ENCODE measurements at regions not wholly inside any gene's neighbourhood (a gene's known extent, or its start where the extent isn't known, plus 50 kb on each side); places are given as distances from the start of the nearest gene placed in this dataset.

DNA sequence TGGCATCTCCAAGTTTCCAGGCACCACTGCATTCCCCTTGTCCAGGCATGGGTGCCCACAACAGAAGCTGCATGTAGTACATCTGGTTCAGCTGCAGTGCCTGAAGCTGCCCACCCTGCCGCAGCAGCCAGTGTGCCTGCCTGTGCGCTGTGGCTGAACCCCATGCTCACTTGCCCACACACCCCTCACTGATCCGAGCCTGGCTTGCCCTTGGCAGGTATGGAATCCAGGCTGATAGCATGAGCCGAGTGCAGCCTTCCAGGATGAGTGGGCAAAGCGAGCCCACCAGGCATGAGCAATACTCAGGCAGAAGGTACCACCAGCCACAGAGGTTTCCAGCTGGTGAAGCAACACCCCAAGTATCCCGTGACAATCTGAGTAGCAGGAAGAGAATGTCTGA is 280.3 kb upstream of the KLF12 start:
- Mint-ChIP-seq H3K4me1 (ENCODE audit: low read depth) (no peaks in the 10 kb centered on the region), H3K36me3 (ENCODE audit: low read depth) (no peaks in the 10 kb centered on the region), H3K27ac (no peak overlapping the region), H3K9me3 (no peaks in the 10 kb centered on the region), H3K4me3 (no peak overlapping the region), H3K27me3 (ENCODE audit: low read depth) (no peaks in the 10 kb centered on the region)
- DNase-seq (ENCODE audit: low spot score): no peak

DNA sequence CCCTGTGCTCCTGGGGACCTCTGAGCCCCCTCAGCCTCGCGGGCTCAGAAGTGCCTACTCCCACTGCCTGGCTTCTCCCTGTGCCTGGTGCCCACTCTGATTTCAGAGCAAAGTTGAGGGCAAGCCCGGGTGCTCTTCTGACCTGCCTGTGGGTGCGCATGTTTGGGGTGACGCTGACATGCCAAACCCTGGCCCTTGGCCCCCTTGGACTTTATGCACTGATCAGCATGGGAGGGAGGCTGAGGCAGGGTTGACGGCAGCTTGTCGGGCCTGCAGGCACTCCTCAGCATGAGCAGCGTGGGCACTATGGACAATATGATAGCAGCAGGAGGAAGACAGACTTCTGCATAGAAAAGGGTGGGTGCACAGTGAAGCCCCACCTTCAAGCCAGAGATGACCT is 279.3 kb upstream of the KLF12 start:
- Mint-ChIP-seq H3K27me3 (ENCODE audit: low read depth) (no peaks in the 10 kb centered on the region), H3K9me3 (no peaks in the 10 kb centered on the region), H3K36me3 (ENCODE audit: low read depth) (no peaks in the 10 kb centered on the region), H3K4me3 (no peak overlapping the region), H3K27ac (no peak overlapping the region), H3K4me1 (ENCODE audit: low read depth) (no peaks in the 10 kb centered on the region)
- no peak for DNase-seq (ENCODE audit: low spot score)

- H3K27ac Mint-ChIP-seq: no peak overlapping the region
- no peaks in the 10 kb centered on the region for H3K36me3 Mint-ChIP-seq (ENCODE audit: low read depth)
- H3K27me3 Mint-ChIP-seq (ENCODE audit: low read depth): no peaks in the 10 kb centered on the region
- no peak overlapping the region for H3K4me3 Mint-ChIP-seq
- no peak for DNase-seq (ENCODE audit: low spot score)
- H3K9me3 Mint-ChIP-seq: no peaks in the 10 kb centered on the region
- H3K4me1 Mint-ChIP-seq (ENCODE audit: low read depth): no peaks in the 10 kb centered on the region
Observed at GRCh38 chr13:74409551-74409950, 275.3 kb upstream of the KLF12 start.

- no peaks in the 10 kb centered on the region for H3K36me3 Mint-ChIP-seq (ENCODE audit: low read depth)
- H3K27me3 Mint-ChIP-seq (ENCODE audit: low read depth): no peaks in the 10 kb centered on the region
- no peak overlapping the region for H3K4me3 Mint-ChIP-seq
- no peak overlapping the region for H3K27ac Mint-ChIP-seq
- no peak for DNase-seq (ENCODE audit: low spot score)
- H3K9me3 Mint-ChIP-seq: no peaks in the 10 kb centered on the region
- H3K4me1 Mint-ChIP-seq (ENCODE audit: low read depth): no peaks in the 10 kb centered on the region
Observed at GRCh38 chr13:74406420-74406819, 272.2 kb upstream of the KLF12 start.

DNA sequence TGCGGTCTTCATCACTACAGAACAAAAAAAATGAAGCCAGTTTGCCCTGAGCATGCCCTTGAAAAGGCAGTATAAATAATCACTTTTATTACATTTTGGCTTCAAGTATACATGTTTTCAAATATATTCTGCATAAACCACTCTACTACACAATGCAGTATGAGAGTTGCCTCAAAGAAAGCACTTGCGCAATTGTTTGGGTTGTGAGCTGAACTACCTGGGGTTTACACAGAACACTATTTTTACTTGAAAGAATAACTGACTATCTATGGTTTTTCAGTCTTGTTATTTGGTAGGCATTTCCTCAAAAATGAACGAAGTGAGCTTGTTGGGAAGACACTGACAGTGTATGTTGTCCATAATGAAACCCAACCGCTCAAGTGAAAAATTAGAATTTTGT is 264.4 kb upstream of the KLF12 start:
- no peak overlapping the region for H3K4me3 Mint-ChIP-seq
- H3K4me1 Mint-ChIP-seq (ENCODE audit: low read depth): no peaks in the 10 kb centered on the region
- H3K9me3 Mint-ChIP-seq: no peaks in the 10 kb centered on the region
- H3K27ac Mint-ChIP-seq: no peak overlapping the region
- DNase-seq (ENCODE audit: low spot score): no peak
- no peaks in the 10 kb centered on the region for H3K27me3 Mint-ChIP-seq (ENCODE audit: low read depth)
- no peaks in the 10 kb centered on the region for H3K36me3 Mint-ChIP-seq (ENCODE audit: low read depth)

DNA sequence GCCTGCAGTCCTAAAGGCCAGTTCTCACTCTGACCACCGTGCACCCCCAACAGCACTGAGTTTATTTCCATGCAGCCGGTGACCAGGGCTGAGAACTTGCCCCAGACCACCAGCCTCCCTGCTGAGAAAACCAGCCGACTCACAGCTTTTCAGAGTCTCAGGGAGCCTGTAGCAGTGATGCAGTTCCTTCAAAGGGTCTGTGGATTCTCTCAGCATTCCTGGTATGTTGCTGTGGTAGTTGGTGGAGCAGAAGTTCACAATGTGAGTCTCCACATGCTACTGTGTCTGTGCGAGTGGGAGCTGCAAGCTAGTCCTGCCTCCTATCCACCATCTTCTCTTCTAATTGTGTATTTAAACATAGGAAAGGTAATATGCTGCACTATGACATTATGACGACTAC is 254.9 kb upstream of the KLF12 start:
- H3K4me3 Mint-ChIP-seq: no peak overlapping the region
- no peaks in the 10 kb centered on the region for H3K4me1 Mint-ChIP-seq (ENCODE audit: low read depth)
- no peaks in the 10 kb centered on the region for H3K9me3 Mint-ChIP-seq
- no peaks in the 10 kb centered on the region for H3K27me3 Mint-ChIP-seq (ENCODE audit: low read depth)
- DNase-seq (ENCODE audit: low spot score): no peak
- H3K27ac Mint-ChIP-seq: no peak overlapping the region
- H3K36me3 Mint-ChIP-seq (ENCODE audit: low read depth): no peaks in the 10 kb centered on the region

- no peak for DNase-seq (ENCODE audit: low spot score)
- no peaks in the 10 kb centered on the region for H3K4me1 Mint-ChIP-seq (ENCODE audit: low read depth)
- no peaks in the 10 kb centered on the region for H3K36me3 Mint-ChIP-seq (ENCODE audit: low read depth)
- H3K27ac Mint-ChIP-seq: no peak overlapping the region
- H3K27me3 Mint-ChIP-seq (ENCODE audit: low read depth): no peaks in the 10 kb centered on the region
- no peak overlapping the region for H3K4me3 Mint-ChIP-seq
- H3K9me3 Mint-ChIP-seq: no peaks in the 10 kb centered on the region
Observed at GRCh38 chr13:74388626-74389025, 254.4 kb upstream of the KLF12 start.

GRCh38 chr13:74372511-74372910 is 238.3 kb upstream of the KLF12 start:
- H3K36me3 Mint-ChIP-seq (ENCODE audit: low read depth): no peaks in the 10 kb centered on the region
- no peak overlapping the region for H3K4me3 Mint-ChIP-seq
- H3K27me3 Mint-ChIP-seq (ENCODE audit: low read depth): no peaks in the 10 kb centered on the region
- no peaks in the 10 kb centered on the region for H3K9me3 Mint-ChIP-seq
- no peak overlapping the region for H3K27ac Mint-ChIP-seq
- H3K4me1 Mint-ChIP-seq (ENCODE audit: low read depth): no peaks in the 10 kb centered on the region
- no peak for DNase-seq (ENCODE audit: low spot score)

- H3K27me3 Mint-ChIP-seq (ENCODE audit: low read depth): no peaks in the 10 kb centered on the region
- DNase-seq (ENCODE audit: low spot score): no peak
- no peak overlapping the region for H3K4me3 Mint-ChIP-seq
- H3K27ac Mint-ChIP-seq: no peak overlapping the region
- no peaks in the 10 kb centered on the region for H3K36me3 Mint-ChIP-seq (ENCODE audit: low read depth)
- no peaks in the 10 kb centered on the region for H3K9me3 Mint-ChIP-seq
- no peaks in the 10 kb centered on the region for H3K4me1 Mint-ChIP-seq (ENCODE audit: low read depth)
Observed at GRCh38 chr13:74367193-74367592, 233.0 kb upstream of the KLF12 start.

- Mint-ChIP-seq H3K27me3 (ENCODE audit: low read depth) (peaks cover 4% of the 10 kb centered on the region), H3K9me3 (no peaks in the 10 kb centered on the region), H3K4me3 (no peak overlapping the region), H3K27ac (no peak overlapping the region), H3K36me3 (ENCODE audit: low read depth) (no peaks in the 10 kb centered on the region), H3K4me1 (ENCODE audit: low read depth) (no peaks in the 10 kb centered on the region)
- no peak for DNase-seq (ENCODE audit: low spot score)
Observed at GRCh38 chr13:74361274-74361673, 227.1 kb upstream of the KLF12 start.

DNA sequence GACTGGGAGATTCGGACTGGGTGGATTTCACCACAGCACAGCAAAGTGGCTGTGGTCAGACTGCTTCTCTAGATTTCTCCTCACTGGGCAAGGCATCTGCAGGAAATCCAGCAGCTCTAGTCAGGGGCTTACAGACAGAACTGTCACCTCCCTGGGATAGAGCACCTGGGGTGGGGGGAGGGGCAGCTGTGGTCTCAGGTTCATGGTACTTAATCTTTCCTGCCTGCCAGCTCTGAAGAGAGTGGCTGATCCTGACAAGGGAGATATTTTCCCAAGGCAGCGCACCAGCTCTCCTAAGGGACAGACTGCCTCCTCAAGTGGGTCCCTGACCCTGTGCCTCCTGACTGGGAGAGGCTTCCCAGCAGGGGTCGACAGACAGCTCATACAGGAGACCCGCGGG is 212.8 kb upstream of the KLF12 start:
- Mint-ChIP-seq H3K9me3 (peaks cover 7% of the 10 kb centered on the region), H3K27ac (no peak overlapping the region), H3K4me3 (no peak overlapping the region), H3K36me3 (ENCODE audit: low read depth) (no peaks in the 10 kb centered on the region), H3K4me1 (ENCODE audit: low read depth) (no peaks in the 10 kb centered on the region), H3K27me3 (ENCODE audit: low read depth) (no peaks in the 10 kb centered on the region)
- DNase-seq (ENCODE audit: low spot score): no peak

DNA sequence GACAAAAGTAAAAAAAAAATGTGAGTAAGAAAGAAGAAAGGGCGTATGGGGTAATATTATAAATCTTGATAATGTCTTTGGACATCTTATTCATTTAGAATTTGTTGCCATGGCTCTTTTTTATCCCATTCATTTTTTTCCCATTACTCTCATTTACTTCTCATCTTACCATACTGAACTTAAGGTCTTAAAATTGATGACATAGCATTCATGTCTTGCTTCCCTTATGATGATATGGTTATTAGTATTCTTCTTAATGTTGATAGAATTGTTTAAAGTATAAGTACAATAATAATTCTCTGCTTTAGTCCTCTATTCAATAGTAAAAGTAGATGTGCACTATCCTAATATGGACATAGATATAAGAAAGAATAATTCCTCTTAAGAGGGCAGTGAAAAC is 204.1 kb upstream of the KLF12 start:
- Mint-ChIP-seq H3K27me3 (ENCODE audit: low read depth) (no peaks in the 10 kb centered on the region), H3K4me1 (ENCODE audit: low read depth) (no peaks in the 10 kb centered on the region), H3K9me3 (no peaks in the 10 kb centered on the region)

DNA sequence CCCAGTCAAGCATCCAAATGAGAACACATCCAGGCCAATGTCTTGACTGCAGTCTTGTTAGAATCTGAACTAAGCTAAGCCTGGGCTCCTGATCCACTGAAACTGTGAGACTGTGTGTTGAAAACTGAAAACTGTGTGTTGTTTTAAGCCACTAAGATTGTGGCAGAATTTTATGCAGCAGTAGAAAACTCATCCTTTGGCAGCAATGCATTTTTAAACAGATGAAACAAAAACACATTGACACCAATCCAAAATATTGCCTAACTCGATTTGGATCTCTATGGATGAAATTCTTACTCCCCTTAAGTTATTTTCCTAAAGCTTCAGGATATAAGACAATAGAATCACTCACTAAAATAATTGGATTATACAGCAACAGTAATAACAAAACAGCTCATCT is 202.3 kb upstream of the KLF12 start:
- DNase-seq (ENCODE audit: low spot score): no peak
- Mint-ChIP-seq H3K27ac (no peak overlapping the region), H3K4me1 (ENCODE audit: low read depth) (no peaks in the 10 kb centered on the region), H3K36me3 (ENCODE audit: low read depth) (no peaks in the 10 kb centered on the region), H3K9me3 (no peaks in the 10 kb centered on the region), H3K4me3 (no peak overlapping the region), H3K27me3 (ENCODE audit: low read depth) (no peaks in the 10 kb centered on the region)

More for the DNA sequence above, 204.1 kb upstream of the KLF12 start:
- Mint-ChIP-seq H3K36me3 (ENCODE audit: low read depth) (no peaks in the 10 kb centered on the region), H3K27ac (no peak overlapping the region), H3K4me3 (no peak overlapping the region)
- DNase-seq (ENCODE audit: low spot score): no peak

DNA sequence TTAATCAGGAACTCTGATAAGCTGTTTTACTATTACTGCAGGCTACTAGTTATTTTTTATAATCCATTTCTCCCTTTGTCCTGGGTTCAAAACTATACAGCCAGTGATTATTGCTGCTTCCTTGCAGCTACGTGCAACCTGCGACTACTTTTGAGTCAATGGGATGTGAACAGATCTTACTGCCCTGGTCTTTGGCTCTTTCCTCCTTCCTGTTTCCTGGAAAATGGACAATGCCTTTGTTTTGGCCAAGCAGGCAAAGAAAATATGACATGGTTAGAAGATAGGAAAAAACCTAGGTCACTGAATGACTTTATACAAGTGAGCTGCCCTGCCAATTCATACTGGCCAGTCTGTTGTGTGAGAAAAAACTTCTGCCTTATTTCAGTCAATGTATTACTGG is 201.2 kb upstream of the KLF12 start:
- Mint-ChIP-seq H3K36me3 (ENCODE audit: low read depth) (no peaks in the 10 kb centered on the region), H3K4me3 (no peak overlapping the region), H3K27ac (no peak overlapping the region), H3K27me3 (ENCODE audit: low read depth) (no peaks in the 10 kb centered on the region), H3K4me1 (ENCODE audit: low read depth) (no peaks in the 10 kb centered on the region), H3K9me3 (no peaks in the 10 kb centered on the region)
- DNase-seq (ENCODE audit: low spot score): no peak

DNA sequence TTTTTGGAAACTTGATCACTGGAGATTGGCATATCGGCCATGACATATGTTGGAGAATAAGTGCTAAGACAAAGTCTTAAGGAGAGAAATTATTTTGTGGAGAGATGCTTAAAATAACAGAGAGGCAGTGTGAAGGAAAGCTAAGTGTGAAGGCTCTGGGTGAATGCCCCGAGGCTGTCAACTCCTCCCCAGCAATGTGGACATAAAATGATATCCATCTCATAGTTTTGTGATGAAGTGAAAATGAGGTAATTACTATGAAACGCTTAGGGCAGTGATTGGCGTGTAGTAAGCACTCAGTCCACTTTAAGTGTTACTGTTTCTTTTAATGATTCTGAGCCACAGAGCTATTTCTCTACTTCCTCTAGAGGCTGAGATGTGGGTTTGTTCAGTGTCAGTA is 195.8 kb upstream of the KLF12 start:
- Mint-ChIP-seq H3K4me3 (no peak overlapping the region), H3K27ac (no peak overlapping the region), H3K36me3 (ENCODE audit: low read depth) (no peaks in the 10 kb centered on the region), H3K9me3 (no peaks in the 10 kb centered on the region), H3K4me1 (ENCODE audit: low read depth) (no peaks in the 10 kb centered on the region), H3K27me3 (ENCODE audit: low read depth) (peaks cover 2% of the 10 kb centered on the region)
- no peak for DNase-seq (ENCODE audit: low spot score)

- DNase-seq (ENCODE audit: low spot score): no peak
- Mint-ChIP-seq H3K4me3 (no peak overlapping the region), H3K27ac (no peak overlapping the region), H3K9me3 (no peaks in the 10 kb centered on the region), H3K27me3 (ENCODE audit: low read depth) (peaks cover 4% of the 10 kb centered on the region), H3K36me3 (ENCODE audit: low read depth) (no peaks in the 10 kb centered on the region), H3K4me1 (ENCODE audit: low read depth) (no peaks in the 10 kb centered on the region)
Observed at GRCh38 chr13:74325106-74325505, 190.9 kb upstream of the KLF12 start.

All from T-helper 2 cell treated with Interferon-gamma antibody and Interleukin-4, amounts not matched to agents 5 μg/mL and 100 μg/mL, for 36 hours (primary cell).